ENCODE measurements at regions not wholly inside any gene's neighbourhood (a gene's known extent, or its start where the extent isn't known, plus 50 kb on each side); places are given as distances from the start of the nearest gene placed in this dataset.

- no peaks in the 10 kb centered on the region for H3K4me1 ChIP-seq (ENCODE audit: control insufficient read depth, extremely low read depth, insufficient read depth, low read length)
- H3K4me3 ChIP-seq (ENCODE audit: control insufficient read depth in 2 of 3, extremely low read depth in 1 of 3, insufficient read depth in 2 of 3, low read depth in 1 of 3, low read length in 3 of 3) = no peak overlapping the region
- TF ChIP-seq, protein P1, sequence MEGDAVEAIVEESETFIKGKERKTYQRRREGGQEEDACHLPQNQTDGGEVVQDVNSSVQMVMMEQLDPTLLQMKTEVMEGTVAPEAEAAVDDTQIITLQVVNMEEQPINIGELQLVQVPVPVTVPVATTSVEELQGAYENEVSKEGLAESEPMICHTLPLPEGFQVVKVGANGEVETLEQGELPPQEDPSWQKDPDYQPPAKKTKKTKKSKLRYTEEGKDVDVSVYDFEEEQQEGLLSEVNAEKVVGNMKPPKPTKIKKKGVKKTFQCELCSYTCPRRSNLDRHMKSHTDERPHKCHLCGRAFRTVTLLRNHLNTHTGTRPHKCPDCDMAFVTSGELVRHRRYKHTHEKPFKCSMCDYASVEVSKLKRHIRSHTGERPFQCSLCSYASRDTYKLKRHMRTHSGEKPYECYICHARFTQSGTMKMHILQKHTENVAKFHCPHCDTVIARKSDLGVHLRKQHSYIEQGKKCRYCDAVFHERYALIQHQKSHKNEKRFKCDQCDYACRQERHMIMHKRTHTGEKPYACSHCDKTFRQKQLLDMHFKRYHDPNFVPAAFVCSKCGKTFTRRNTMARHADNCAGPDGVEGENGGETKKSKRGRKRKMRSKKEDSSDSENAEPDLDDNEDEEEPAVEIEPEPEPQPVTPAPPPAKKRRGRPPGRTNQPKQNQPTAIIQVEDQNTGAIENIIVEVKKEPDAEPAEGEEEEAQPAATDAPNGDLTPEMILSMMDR (optimal IDR thresholded peaks at IDR 0.05 in 1 of 3, IDR thresholded peaks at IDR 0.05 in 1 of 3, conservative IDR thresholded peaks at IDR 0.05 in 1 of 3; ENCODE audit: extremely low read depth in 1 of 3, insufficient read depth in 2 of 3, low read length in 3 of 3) = no peak
- no peak for TF ChIP-seq EZH2 (IDR thresholded peaks at IDR 0.05; ENCODE audit: low read length)
- no peak overlapping the region for H3K27ac ChIP-seq (ENCODE audit: control insufficient read depth, insufficient read depth, low read length)
- no peaks in the 10 kb centered on the region for H3K79me2 ChIP-seq (ENCODE audit: control insufficient read depth, insufficient read depth, low read length)
- no peak overlapping the region for H3K9ac ChIP-seq (ENCODE audit: control insufficient read depth, extremely low read depth, insufficient read depth, low read length)
- H3K27me3 ChIP-seq (ENCODE audit: control insufficient read depth, extremely low read depth, insufficient read depth, low read length) = no peaks in the 10 kb centered on the region
- H4K20me1 ChIP-seq (ENCODE audit: control insufficient read depth, extremely low read depth, insufficient read depth, low read length) = no peaks in the 10 kb centered on the region
- H3K9me3 ChIP-seq (ENCODE audit: control insufficient read depth, low read depth, low read length) = no peaks in the 10 kb centered on the region
- dilution Hi-C loops (cut with MboI; ENCODE audit: extremely low pct_ligation_motif_present, low sequenced_read_pairs) = no loop called here
- DNase-seq (ENCODE audit: low read depth, low spot score) (no peak), FAIRE-seq (no peak)
- H3K36me3 ChIP-seq (ENCODE audit: control insufficient read depth in 2 of 2, extremely low read depth in 1 of 2, insufficient read depth in 2 of 2, low read length in 2 of 2) = no peaks in the 10 kb centered on the region
- H2AFZ ChIP-seq (ENCODE audit: control insufficient read depth, low read length) = no peak overlapping the region
- H3K4me2 ChIP-seq (ENCODE audit: control insufficient read depth, extremely low read depth, insufficient read depth, low read depth, low read length) = no peak overlapping the region
- no peaks in the 10 kb centered on the region for H3K9me1 ChIP-seq (ENCODE audit: control insufficient read depth, extremely low read depth, insufficient read depth, low read length)
These were observed 268.5 kb downstream of the B3GLCT start for GRCh38 chr13:31468114-31468902.

GRCh38 chr13:31469377-31469776 lies 269.6 kb downstream of the B3GLCT start:
- no peaks in the 10 kb centered on the region for H4K20me1 ChIP-seq (ENCODE audit: control insufficient read depth, extremely low read depth, insufficient read depth, low read length)
- no peak for DNase-seq (ENCODE audit: low read depth, low spot score)
- H3K27ac ChIP-seq (ENCODE audit: control insufficient read depth, insufficient read depth, low read length) = no peak overlapping the region
- no peaks in the 10 kb centered on the region for H3K36me3 ChIP-seq (ENCODE audit: control insufficient read depth in 2 of 2, extremely low read depth in 1 of 2, insufficient read depth in 2 of 2, low read length in 2 of 2)
- H3K79me2 ChIP-seq (ENCODE audit: control insufficient read depth, insufficient read depth, low read length) = no peaks in the 10 kb centered on the region
- no peak overlapping the region for H2AFZ ChIP-seq (ENCODE audit: control insufficient read depth, low read length)
- no peak overlapping the region for H3K4me3 ChIP-seq (ENCODE audit: control insufficient read depth in 2 of 3, extremely low read depth in 1 of 3, insufficient read depth in 2 of 3, low read depth in 1 of 3, low read length in 3 of 3)
- H3K9ac ChIP-seq (ENCODE audit: control insufficient read depth, extremely low read depth, insufficient read depth, low read length) = no peak overlapping the region
- H3K4me2 ChIP-seq (ENCODE audit: control insufficient read depth, extremely low read depth, insufficient read depth, low read depth, low read length) = no peak overlapping the region
- no peaks in the 10 kb centered on the region for H3K27me3 ChIP-seq (ENCODE audit: control insufficient read depth, extremely low read depth, insufficient read depth, low read length)
- dilution Hi-C loops (cut with MboI; ENCODE audit: extremely low pct_ligation_motif_present, low sequenced_read_pairs) = no loop called here
- FAIRE-seq = no peak
- H3K9me3 ChIP-seq (ENCODE audit: control insufficient read depth, low read depth, low read length) = no peaks in the 10 kb centered on the region
- TF ChIP-seq, protein P1 (optimal IDR thresholded peaks at IDR 0.05 in 1 of 3, IDR thresholded peaks at IDR 0.05 in 1 of 3, conservative IDR thresholded peaks at IDR 0.05 in 1 of 3; ENCODE audit: extremely low read depth in 1 of 3, insufficient read depth in 2 of 3, low read length in 3 of 3) = no peak
- no peak for TF ChIP-seq EZH2 (IDR thresholded peaks at IDR 0.05; ENCODE audit: low read length)
- H3K4me1 ChIP-seq (ENCODE audit: control insufficient read depth, extremely low read depth, insufficient read depth, low read length) = no peaks in the 10 kb centered on the region
- no peaks in the 10 kb centered on the region for H3K9me1 ChIP-seq (ENCODE audit: control insufficient read depth, extremely low read depth, insufficient read depth, low read length)

Measured in keratinocyte (primary cell).